NCI-H2029 treated with DMSO at 0.1 percent for 48 hours (cell line): ENCODE measurements at regions not wholly inside any gene's neighbourhood (a gene's known extent, or its start where the extent isn't known, plus 50 kb on each side); places are given as distances from the start of the nearest gene placed in this dataset.

Experiments
- DNase-seq: peaks from one replicate; lab custom pipeline; 2025; lab: John Stamatoyannopoulos, UW

- no peak for DNase-seq
These were observed 457.1 kb upstream of the TENM4 start for GRCh38 chr11:79897896-79898295.

DNA sequence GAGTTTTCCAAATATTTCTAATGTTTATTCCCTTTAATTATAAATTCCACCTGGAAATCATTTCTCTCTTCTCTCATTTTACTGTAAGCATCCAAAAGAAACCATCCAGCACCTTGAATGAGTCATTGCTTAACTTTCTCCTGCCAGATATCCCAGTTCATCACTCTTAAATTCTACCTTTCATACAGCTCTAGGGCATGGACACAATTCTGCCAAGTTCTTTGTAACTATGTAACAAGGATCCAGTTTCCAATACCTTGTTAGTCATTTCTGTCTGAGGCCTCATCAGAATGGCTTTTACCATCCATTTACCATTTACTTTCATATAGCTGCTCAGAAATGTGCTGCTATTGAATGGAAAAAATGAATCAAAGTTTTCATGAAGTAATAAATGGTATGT lies 455.4 kb upstream of the TENM4 start:
- DNase-seq = no peak

DNA sequence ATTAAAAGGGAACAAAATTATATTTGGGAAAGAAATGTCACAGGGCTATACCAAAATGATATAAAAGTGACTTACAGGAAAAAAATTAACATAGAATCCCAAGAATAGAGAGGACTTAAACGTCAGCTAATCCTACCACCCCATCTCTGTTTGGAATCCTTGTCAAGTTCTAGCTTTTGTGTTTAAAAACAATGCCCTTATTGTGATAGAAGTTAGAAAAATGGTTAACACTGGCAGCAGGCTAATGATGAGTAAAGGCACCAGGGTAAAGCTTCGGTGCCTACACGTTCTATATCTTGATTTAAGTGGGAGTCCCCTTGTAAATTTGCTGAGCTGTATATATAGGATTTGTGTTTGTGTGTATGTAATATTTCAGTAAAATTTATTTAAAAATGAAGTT lies 453.3 kb upstream of the TENM4 start:
- no peak for DNase-seq

- DNase-seq = no peak
These were observed 449.4 kb upstream of the TENM4 start for GRCh38 chr11:79890272-79890671.

DNA sequence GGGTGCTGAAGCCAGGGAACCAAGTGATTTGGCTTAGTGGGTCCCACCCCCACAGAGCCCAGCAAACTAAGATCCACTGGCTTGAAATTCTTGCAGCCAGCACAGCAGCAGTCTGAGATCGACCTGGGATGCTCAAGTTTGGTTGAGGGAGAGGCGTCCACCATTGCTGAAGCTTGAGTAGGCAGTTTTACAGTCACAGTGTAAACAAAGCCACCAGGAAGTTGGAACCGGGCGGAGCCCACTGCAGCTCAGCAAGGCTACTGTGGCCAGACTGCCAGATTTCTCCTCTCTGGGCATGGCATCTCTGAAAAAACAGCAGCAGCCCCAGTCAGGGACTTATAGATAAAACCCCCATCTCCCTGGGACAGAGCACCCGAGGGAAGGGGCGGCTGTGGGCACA lies 424.1 kb upstream of the TENM4 start:
- no peak for DNase-seq

DNA sequence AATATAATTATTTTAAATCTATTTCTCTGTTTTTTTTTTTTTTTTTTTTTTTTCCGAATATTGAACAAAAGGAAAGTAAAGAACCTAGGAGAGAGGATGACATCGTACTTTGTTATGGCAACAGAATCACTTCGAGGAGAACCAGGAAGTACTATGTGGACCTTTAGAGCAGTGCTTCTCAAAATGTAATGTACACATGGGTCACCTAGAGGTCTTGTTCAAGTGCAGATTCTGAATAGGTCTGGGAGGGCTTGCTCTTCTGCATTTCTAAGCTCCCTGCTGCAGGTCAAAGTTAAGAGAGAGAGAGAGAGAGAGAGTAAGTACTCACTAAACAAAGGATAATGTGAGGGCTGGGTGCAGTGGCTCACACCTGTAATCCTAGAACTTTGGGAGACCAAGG lies 419.5 kb upstream of the TENM4 start:
- DNase-seq = peak; percentile 51

- no peak for DNase-seq
These were observed 416.8 kb upstream of the TENM4 start for GRCh38 chr11:79857377-79858214.

- no peak for DNase-seq
These were observed 411.3 kb upstream of the TENM4 start for GRCh38 chr11:79852176-79852575.

DNA sequence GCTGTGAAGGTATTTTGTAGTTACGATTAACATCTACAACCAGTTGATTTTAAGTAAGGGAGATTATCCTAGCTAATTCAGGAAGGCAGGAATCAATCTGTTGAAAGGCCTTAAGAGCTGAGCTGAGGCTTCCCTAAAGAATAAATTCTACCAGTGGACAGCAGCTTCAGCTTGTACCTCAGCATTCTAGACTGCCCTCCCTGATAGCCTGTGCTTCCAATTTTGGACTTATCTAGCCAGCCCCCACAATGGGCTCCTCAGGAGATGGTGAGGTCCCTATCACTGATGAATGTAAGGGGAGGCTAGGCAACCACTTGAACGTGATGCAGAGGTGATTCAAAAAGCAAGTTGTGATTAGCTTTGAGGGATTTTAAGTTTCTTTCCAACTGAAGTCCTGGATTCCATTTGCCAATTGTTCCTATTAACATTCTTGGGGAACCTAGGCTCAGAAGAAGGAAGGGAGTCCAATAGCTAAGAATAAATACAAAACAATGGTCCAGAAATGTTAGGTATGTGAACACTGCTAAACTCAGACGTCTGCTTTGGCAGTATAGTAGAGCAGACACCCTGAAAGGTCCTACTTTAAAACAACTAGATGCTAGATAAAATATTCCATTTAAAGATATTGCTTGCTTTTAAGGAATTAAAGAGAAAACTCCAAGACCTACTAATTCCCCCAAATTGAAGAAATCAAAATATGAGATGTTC lies 404.3 kb upstream of the TENM4 start:
- no peak for DNase-seq

DNA sequence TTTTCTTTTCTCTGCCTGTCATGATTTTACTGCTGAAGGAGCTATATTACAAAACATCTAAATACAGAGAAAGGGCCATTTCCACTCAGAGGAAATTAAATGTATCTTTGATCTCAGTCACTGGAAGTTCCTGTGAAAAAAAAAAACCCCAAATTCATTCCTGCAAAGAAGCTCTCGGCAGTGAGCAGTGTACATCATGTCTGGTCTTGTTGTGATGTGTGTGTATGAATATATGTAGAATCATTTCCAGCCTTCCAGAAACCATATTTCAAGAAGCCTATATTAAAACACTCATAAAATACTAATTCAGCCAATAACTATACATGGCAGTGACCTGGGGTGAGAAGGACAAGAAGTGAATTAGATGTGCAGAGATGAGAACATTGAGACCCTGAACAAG lies 393.2 kb upstream of the TENM4 start:
- DNase-seq = no peak

- no peak for DNase-seq
These were observed 389.6 kb upstream of the TENM4 start for GRCh38 chr11:79830446-79830845.

GRCh38 chr11:79829891-79830290 lies 389.1 kb upstream of the TENM4 start:
- no peak for DNase-seq

DNA sequence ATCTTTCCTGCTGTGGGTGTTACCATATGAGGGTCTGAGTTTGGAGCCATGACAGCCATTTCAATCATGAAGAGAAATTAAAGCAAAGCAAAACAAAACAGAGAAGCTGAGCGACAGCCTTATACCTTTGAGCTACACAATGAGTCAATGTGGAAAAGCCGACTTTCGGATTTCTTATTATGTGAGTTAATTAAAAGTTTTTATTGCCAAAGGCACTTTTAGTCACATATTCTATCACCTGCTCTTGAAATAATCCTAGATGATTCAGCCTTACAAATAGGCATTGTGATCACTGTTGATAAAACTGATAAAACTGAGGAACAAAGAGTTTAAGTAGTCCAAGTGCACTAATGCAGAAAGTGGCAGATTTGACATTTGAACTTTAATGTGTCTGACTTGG lies 381.9 kb upstream of the TENM4 start:
- DNase-seq = no peak

- no peak for DNase-seq
These were observed 372.7 kb upstream of the TENM4 start for GRCh38 chr11:79813551-79813950.

- peak; percentile 75 for DNase-seq
These were observed 368.7 kb upstream of the TENM4 start for GRCh38 chr11:79809487-79809886.

DNA sequence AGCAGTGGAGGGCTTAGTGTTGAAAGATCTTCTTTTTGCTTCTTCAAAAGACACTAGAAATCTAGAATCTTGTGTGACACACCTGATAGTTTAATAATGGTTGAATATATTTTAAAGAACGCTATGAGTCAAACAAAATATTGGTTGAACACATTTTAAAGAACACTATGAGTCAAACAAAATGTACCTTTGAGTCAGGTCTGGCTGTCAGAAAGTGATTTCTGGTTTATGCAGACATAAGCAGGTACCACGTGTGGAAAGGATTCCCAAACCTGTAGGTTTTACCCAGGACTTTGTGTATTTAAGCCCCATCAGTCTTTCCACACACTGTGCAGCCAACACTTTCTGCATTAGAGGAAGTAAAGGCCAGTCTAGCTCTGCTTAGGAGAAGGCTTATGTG lies 366.7 kb upstream of the TENM4 start:
- DNase-seq = no peak

GRCh38 chr11:79796704-79797103 lies 355.9 kb upstream of the TENM4 start:
- no peak for DNase-seq

DNA sequence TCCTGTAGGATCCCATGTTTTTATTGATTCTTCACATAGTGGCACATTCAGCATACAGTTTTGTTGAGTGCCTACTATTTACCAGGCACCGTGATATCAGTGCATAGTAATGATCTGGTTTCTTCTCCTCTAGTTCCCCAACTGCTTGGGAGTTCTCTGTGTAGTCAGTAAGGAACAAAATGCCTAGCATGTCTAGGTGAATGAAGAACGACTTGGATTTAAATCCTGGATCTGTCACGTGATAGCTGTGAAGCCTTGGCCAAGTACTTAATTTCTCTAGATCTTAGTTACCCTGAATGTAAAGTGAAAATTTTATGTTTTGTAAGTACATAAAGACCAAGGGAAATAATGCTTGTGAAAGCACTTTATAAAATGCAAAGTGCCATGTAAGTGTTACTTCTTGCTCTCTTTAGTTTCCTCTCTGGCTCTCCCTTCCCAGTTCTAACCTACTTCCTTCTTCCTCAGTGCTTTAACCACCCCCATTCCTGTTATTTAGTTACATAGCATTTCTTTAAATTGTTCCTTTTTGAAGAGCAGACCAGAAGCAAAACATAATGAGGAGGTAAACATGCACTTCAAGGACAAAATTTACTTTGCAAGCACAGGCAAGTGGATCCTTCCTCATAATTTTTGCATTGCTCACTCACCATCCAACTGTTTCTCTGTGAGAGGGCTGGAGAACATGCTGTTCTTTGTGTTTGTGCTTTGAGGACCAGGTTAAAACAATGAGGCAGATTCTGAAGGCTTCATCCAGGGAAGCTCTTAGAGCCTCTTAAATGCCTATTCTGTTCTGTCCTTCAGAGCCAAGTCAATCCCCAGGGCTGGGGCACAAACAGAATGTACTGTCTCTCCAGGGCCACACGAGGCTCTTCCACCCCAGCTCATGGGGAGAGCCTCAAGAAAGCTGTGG lies 353.9 kb upstream of the TENM4 start:
- DNase-seq = peak; percentile 76

GRCh38 chr11:79794057-79794456 lies 353.2 kb upstream of the TENM4 start:
- DNase-seq = no peak

DNA sequence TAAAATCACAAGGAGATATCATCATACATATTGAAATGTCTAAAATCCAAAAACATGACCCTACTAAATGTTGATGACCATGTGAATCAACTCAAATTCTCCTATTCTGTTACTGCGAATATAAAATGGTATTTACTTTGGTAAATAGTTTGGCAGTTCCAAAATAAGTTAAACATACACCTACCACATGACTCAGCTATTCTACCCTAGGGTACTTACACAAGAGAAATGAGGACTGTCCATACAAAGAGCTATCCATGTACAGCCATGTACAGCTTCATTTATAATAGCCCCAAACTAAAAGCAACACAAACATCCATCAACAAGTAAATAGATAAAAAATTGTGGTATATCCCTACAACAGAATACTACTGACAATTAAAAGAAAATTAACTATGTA lies 346.1 kb upstream of the TENM4 start:
- DNase-seq = no peak

GRCh38 chr11:79783833-79784232 lies 343.0 kb upstream of the TENM4 start:
- DNase-seq = no peak

GRCh38 chr11:79768343-79768742 lies 327.5 kb upstream of the TENM4 start:
- no peak for DNase-seq
